H4 (cell line): ENCODE measurements at regions not wholly inside any gene's neighbourhood (a gene's known extent, or its start where the extent isn't known, plus 50 kb on each side); places are given as distances from the start of the nearest gene placed in this dataset.

Experiments used
- DNase-seq: peaks from one replicate; pipeline ENCODE4 v3.0.0-alpha.2; 2015; ENCODE audit warnings: low spot score

DNA sequence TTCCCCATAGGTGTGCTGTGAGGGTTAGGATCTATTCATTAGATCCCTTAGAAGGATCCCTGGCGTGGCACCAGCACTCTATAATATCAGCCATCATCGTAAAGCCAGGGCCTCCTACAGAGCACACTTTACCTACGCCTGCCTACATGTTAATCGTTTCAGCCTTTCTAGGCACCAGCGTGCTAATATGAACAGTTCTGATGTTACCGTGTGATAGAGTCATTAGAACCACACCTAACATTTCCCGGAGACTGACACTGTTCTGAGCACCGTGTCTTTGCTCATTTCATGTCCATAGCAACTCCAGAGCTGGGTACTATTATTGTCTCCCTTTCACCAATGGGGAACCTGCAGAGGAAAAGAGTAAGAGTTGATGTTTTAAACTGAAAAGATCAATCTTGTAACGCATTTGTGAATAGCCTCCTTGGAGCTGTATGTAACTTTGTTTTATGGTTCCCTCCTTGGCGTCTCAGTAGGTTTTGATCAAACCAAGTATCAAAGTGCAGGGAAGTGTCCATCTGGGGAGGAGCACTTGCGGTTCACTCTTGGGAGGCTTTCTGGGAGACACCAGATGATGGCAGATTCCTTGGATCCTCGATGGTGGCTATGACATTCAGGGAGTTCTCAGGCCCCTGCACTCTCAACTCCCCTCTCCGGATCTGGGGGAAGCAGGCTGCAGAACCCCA, 73.8 kb upstream of the KCNG1 start:
- DNase-seq = no peak

DNA sequence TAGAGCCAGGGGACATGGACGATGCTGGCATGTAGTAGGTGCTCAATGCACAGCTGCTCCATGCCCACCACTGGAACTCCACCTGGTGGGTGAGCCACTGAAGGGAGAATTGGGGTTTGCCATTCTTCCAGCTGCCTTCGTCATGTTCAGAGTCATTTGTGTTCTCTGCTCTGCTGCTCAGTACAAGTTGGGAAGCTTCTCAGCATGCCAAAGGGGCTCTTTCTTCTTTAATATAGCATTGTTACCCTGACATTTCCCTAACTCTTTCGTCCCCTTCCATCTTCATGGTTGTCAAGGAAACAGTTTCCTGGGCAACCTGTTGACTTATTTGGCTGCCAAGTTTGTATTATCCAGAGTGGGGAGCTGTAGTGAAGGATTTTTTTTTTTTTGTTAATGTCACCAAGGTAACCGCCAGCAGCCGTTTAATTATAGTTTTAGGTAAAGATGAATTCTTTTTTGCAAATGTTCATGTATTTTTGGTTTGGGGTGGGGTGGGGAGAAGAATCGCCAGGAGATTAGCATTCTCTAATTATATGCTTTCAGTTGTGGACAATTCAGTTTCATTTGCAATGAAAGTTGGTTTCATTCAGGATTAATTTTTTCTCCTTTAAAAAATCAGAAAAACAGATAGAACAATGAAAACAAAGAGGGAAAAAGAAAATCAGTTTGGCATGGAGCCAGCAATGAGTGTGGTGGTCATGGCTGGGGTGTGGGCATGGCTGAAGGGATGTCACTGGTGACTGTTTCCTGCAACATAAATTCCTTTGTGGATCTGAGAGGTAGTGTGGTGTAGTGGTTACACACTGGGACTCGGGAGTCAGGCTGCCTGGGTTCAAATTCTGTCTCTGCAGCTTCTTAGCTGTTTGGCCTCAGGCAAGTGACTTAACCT, 73.0 kb upstream of the KCNG1 start:
- no peak for DNase-seq

DNA sequence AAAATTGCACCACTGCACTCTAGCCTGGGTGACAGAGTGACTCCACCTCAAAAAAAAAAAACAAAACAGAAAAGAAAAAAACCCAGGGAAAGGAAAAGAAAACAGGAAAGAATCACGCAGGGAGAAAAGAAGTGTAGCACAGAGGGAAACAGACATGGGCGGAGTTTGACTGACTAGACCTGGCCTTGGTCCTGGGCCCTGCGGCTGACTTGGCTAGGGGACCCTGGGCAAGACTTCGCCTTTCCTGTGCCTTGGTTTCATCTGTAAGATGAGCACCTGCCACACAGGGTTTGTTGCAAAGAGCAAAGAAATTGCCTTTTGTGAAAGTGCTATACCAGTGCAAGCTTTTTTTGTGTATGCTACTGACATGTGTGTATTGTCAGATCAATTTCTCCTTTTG, 71.3 kb upstream of the KCNG1 start:
- no peak for DNase-seq

DNA sequence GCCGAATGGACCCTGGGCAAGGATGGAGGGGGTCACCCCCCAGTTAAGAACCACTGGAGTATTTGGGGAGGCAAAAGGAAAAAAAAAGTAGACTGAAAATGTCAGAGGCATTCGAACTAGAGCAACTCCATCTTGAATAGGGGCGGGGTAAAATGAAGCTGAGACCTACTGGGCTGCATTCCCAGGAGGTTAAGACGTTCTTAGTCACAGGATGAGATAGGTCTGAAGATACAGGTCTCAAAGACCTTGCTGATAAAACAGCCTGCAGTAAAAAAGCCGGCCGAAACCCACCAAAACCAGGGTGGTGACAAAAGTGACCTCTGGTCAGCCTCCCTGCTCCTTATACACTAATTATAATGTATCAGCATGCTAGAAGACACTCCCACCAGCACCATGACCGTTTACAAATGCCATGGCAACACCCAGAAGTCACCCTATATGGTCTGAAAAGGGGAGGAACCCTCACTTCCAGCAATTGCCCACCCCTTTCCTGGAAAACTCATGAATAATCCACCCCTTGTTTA, 70.4 kb upstream of the KCNG1 start:
- no peak for DNase-seq

DNA sequence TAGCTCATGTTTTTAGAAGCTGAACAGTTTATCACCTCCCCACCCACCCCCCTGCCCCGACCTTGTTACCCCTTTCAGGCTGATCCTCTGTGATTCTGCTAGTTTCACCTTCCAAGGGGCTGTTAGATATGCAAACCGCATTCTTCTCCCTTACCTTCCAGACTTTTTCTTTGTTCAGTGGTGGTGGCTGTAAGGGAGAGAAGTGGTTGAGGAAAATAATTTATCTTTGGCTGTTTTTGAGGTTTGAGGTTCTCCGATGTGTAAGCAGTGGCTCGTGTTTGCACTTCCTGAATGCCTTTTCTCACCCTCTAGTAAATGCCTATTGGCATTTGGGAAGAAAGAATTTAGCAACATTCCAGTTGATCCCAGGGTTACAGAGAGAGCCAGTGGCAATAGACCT, 69.4 kb upstream of the KCNG1 start:
- no peak for DNase-seq

DNA sequence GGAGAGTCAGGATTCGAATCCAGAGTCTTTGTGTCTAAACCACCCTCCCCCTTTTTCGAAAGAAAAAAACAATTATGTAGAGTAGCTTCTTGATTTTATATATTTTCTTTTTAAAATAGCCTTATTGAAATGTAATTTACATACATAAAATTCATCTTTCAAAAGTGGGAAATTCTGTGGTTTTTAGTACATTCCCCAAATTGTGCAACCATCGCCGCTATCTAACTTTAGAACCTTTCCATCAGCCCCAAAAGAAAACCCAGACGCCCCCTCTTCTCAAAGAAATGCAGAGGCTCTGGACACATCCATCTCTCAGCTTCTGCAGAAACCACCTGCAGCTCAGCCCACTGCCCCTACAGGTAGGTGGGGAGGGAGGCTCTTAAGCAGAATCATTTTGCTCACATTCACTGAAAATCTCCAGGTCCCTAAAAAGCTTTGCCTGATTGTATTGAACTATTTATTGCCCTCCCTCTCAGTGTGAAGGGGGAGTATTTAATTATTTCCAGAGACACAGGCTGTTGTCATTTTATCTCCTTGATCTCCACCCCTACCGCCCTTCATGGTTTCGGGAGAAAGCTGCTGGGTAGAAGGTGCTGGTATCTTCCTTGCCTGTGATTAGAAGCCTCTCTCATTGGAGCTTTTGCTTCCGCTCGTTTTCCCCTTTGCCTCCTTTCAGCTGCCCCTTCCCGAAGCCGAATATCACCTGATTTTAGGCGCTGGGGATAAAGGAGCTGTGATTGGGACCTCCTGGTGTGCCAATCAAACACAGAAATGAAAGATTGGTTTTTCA, 68.7 kb upstream of the KCNG1 start:
- DNase-seq = no peak

DNA sequence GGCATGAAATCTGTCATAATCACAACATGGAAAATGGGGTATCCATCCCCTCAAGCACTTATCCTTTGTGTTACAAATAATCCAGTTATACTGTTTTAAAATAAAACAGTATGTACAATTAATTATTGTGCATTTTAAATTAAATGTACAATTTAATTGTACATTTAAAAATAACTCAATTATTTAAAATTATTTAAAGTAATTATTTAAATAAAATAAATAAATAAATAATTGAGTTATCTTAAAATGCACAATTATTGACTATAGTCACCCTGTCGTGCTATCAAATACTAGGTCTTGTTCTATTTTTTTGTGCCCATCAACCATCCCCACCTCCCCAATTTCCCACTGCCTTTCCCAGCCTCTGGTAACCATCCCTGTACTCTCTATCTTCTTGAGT, 66.9 kb upstream of the KCNG1 start:
- DNase-seq = no peak

DNA sequence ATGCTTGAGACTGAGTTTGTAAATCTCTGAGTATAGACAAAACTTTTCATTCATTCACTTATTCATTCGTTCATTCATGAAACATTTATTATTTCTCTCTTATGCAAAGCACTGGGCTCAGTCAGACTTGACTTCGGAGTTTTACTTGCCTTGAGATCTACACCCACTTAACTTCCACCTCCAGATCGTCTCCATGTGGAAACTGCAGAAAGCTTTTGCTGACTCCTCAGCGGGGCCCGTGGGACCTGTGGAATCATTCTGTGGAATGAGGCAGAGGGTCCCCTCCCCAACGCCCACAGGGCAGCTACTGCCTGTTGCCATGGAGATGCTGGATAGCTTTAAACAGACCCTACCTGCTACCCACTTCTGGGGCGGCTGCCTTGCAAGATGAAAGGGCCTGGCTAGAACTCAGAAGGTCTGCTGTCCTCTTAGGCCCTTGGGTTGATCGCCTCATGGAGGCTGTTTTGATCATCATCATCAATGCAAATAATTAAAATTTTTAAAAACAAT, 66.4 kb upstream of the KCNG1 start:
- no peak for DNase-seq

DNA sequence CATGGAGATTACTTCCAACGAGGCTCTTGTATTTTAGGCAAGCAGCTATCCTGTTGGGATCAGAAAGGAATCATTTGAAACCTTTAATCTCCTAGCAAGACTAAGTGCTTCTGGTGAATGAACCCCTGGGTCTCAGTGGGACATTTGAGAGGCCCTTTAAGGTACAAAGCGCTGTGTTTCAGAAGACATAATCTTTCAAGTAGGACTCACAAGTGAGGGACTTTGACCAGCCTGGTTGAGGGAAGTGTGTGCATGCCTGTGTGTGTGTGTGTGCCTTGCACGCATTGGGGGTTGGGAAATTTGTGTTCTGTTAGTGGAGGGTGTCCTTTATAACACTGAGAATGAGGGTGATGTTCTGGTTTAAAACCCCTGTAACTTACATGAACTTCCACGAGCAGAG, 64.4 kb upstream of the KCNG1 start:
- no peak for DNase-seq

DNA sequence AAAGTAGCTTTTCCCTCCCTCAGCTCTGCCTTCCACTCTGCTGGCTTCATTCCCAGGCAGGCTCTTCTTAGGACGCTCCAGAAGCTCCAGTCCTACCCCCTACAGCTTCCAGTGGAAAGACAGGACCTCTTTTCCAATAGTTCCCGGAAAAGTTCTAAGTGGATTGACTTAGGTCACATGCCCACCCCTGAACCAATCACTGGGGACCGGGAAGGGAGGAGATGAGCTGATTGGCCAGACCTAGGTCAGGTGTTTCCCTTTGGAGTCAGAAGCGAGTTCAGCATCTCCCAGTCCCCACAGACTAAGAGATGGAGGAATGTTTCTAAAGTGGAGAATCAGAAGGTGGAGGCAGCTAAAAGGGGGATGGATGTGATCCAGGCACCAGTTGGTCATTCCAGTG, 62.9 kb upstream of the KCNG1 start:
- DNase-seq = no peak

DNA sequence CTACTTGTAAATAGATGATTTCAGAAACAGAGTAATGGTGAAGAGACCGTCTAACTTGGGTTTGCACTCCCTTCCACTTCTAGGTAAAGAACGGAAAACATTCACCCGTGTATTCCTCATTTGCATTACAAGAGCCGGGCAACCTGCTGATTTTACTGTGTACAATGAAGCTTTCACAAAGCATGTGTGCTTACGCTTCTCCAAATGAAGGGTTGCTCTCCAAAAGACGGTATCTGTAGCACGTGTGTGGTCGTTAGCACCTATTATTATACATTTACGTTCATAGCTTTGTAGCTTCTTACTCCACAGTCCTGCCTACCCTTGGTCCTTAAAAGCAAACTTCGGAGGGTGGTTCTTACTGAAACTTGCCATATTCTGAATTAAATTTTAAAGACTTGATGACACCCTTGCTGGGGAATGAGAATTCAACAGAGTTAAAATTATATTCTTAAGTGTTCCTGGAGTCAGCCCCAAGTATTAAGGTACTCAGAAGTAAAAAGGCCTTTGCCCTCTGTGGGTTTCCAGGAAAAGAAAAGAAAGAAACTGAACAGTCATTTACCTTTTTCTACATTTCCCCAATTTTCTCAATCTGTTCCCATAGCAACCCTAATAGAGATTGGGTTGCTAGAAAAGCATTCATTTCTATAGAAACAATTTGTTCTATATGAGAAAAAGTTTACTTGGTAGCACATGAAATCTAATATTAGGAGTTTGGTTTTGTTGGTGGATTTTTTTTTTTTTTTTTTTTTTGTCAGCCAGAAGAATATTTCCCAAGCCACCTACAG, 61.9 kb upstream of the KCNG1 start:
- no peak for DNase-seq

DNA sequence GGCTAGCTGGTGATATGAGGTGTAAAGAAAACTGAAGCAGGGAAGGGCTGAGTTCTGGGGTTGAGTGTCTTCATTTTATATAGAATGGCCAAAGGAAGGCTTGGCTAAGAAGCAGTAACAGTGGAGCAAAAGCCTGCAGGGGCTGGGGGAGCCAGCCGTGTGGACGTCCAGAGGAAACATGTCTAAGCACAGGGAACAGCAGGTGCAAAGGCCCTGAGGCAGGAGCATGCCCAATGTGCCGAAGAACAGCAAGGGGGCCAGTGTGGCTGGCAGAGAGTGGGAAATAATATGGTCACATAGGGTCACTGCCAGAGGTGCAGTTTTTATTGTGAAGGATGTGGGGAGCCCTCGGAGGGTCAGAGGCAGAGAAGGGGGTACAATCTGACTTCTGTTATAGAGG, 60.5 kb upstream of the KCNG1 start:
- DNase-seq = no peak

DNA sequence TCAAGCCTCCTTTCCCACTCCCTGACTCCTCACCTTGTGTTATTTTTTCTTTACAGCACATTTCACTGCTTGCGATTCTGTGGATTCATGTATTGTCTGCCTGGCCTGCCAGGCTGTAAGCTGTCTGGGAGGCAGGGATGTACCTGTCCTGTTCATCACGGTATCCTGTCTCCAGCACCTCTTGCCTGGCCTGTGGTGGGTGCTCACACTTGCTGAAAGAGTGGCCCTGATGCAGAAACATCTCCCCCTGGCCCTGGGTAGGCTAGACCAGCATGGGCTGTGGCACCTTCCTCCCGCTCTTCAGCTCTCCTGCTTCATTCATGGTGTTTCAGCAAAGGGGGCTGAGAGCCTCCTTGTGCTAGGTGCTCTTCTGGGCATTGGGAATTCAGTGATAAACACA, 60.1 kb upstream of the KCNG1 start:
- DNase-seq = no peak

DNA sequence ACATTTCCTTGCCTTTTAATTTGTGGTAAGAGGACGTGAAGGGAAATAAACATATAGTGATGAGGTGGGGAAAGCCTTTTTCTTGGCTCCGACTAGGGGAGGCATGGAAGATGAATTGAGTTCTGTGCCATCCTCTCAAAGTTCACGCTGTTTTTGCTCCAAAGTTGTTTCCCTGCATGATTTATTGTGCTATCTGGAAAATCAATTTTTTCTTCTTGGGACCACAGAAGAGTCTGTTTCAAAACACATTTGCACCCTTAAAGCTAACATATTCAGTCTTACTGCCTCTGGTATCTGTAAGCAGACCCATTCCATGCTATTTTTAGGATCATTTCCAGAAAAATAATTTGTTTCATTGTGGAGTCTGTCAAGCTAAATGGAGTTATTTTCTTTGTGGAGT, 57.6 kb upstream of the KCNG1 start:
- no peak for DNase-seq

DNA sequence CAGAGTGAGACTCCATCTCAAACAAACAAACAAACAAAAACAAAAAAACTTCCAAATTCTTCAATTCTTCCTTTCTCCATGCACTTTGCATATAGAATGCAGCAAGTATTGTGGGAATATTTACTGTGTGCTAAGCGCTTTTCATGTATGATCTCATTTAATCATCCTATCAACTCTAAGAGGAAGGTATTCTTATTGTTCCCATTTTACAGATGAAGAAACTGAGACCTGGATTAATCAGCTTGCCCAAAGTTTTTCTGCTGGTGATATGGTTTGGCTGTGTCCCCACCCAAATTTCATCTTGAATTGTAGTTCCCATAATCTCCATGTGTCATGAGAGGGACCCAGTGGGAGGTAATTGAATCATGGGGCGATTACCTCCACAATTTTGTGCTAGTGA, 56.6 kb upstream of the KCNG1 start:
- no peak for DNase-seq

DNA sequence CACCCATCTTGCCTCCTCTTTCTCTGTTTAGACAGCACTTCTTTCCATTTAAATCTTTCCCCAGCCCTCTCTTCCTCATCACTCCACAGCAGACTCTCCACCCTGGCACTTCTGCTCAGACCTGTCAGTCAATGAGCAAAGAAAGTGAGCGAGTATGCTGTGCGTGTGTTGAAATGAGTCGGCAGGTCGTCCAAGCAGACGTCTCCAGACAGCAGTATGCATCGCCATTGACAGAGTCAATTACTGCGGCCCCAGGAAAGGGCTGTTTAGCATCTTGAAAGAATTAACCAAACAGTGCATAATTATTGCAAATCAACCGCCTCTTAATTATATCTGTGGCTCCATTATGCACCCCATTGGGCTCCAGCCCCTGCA, 54.8 kb upstream of the KCNG1 start:
- DNase-seq = no peak

DNA sequence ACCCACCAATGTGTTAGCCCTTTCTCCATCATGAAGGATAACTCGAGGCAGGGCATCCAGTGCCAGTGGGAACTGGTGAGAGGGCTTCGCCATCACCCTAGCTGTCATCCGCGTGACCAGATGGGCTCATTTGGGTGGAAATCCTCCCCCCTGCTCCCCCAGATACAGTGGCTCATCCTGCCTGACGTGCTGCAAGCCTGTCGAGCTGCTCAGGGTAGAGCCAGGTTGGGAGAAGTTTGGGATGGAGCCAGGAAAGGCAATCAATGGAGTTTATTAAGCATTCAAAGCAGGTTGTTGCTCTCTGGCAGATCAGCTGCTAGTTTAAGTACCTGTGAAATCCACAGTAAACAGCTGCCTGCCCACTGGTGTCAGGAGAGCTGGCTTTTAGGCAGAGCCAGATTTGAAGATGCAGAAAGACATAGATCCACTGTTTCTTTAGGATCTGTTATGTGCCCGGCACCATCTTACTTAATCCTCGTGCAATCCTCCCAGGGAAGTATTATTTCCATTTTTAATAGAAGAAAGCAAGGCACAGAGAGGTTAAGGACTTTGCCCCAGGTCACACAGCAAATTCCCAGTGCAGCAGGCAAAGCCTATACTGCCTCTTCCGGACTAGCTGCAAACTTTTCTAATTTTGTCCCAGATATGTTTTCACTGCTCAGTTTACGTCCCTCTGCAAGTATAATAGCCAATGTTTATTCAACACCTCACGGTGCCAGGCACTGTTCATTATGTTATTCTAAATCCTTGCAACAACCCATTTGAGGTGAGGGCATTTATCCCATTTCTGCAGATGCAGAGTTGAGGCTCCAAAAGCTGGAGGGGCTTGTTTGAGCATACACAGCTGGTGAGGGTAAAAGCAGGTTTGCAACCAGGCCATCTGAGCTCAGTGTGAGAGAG, 54.1 kb upstream of the KCNG1 start:
- DNase-seq = no peak

DNA sequence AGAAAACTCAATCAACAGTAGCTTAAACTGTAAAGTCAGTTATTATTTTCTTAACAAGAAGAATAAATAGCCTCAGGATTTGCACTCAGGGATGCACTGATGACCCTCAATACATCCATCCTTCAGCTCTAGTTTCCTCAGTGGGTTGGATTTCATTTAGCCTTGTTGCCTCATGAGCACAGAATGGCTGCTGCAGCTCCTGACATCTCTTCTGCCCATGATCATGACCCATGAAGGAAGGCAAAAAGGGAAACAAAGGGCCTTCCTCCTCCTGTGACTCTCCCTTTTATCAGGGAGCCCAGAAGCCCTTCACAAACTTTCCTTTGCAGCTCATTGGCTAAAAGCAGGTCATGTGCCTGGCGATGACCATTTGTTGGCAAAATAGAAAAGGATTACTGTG, 51.2 kb upstream of the KCNG1 start:
- DNase-seq = no peak
